ENCODE measurements at regions not wholly inside any gene's neighbourhood (a gene's known extent, or its start where the extent isn't known, plus 50 kb on each side); places are given as distances from the start of the nearest gene placed in this dataset.

DNA sequence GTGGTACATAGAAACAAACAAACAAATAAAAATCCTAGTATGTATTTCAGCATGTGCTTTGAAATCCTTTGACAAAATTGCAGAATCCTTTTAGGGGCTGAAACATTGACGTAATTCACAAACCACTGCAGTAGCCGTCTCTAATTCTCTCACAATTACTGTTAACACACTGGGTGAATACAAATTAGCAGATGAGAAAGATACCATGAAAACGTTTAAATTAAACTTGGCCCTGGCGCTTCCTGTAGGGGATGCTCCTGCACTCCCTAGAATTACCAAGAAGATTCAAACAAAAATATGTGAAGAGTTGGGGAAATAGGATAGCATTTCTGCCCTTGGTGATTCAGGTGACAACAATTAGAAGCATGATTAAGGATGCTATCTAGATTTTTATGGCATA lies 772.5 kb upstream of the PRKX start:
- SMC1A ChIA-PET (ENCODE audit: uncharacterized antibody, unreplicated experiment) = no interaction called here
- H3K4me2 ChIP-seq (ENCODE audit: control insufficient read depth, insufficient read depth) = no peak overlapping the region
- ATAC-seq (no peak), DNase-seq (ENCODE audit: low read depth, low spot score) (no peak), FAIRE-seq (no peak)
- POLR2A ChIA-PET = no interaction called here
- no peaks in the 10 kb centered on the region for H3K36me3 ChIP-seq (ENCODE audit: control insufficient read depth in 2 of 2, insufficient read depth in 2 of 2, low read length in 1 of 2)
- RAD21 ChIA-PET (ENCODE audit: unreplicated experiment) = no interaction called here
- H3K9ac ChIP-seq (ENCODE audit: control insufficient read depth, insufficient read depth, low read length) = no peak overlapping the region
- no peaks in the 10 kb centered on the region for H3K9me3 ChIP-seq (replicated peaks; ENCODE audit: control insufficient read depth, insufficient read depth, low read length)
- no TSS peak for BruUV-seq (replicated peaks)
- intact Hi-C loops (cut with micrococcal nuclease; ENCODE audit: unreplicated experiment) = no loop called here
- no peaks in the 10 kb centered on the region for H3K4me1 ChIP-seq (ENCODE audit: control insufficient read depth, insufficient read depth, low read length)
- CTCF ChIA-PET = no interaction called here
- TF ChIP-seq EED (IDR thresholded peaks at IDR 0.05; ENCODE audit: low read depth) (no peak), TARDBP (IDR thresholded peaks at IDR 0.05; ENCODE audit: borderline replicate concordance) (no peak), TCF12 (IDR thresholded peaks at IDR 0.05; ENCODE audit: low read depth, low read length) (no peak), BCL11A (IDR thresholded peaks at IDR 0.05; ENCODE audit: low read depth, low read length) (no peak), NR2F1 (conservative IDR thresholded peaks at IDR 0.05) (no peak), NFXL1 (IDR thresholded peaks at IDR 0.05; ENCODE audit: borderline replicate concordance) (no peak), SIN3A (IDR thresholded peaks at IDR 0.05; ENCODE audit: low read depth, low read length) (no peak), JUND (IDR thresholded peaks at IDR 0.05; ENCODE audit: low read depth, low read length) (no peak), FOS (IDR thresholded peaks at IDR 0.05; ENCODE audit: borderline replicate concordance, extremely low read depth, insufficient read length) (no peak), NBN (IDR thresholded peaks at IDR 0.05) (no peak), POLR2A (IDR thresholded peaks at IDR 0.05; ENCODE audit: low read depth, low read length) (no peak), SMAD5 (IDR thresholded peaks at IDR 0.05; ENCODE audit: low read depth) (no peak), KDM1A (IDR thresholded peaks at IDR 0.05; ENCODE audit: borderline replicate concordance) (no peak)
- TF ChIP-seq, protein P1, sequence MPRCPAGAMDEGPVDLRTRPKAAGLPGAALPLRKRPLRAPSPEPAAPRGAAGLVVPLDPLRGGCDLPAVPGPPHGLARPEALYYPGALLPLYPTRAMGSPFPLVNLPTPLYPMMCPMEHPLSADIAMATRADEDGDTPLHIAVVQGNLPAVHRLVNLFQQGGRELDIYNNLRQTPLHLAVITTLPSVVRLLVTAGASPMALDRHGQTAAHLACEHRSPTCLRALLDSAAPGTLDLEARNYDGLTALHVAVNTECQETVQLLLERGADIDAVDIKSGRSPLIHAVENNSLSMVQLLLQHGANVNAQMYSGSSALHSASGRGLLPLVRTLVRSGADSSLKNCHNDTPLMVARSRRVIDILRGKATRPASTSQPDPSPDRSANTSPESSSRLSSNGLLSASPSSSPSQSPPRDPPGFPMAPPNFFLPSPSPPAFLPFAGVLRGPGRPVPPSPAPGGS (IDR thresholded peaks at IDR 0.05; ENCODE audit: borderline replicate concordance, insufficient read depth, low read depth, low read length, poor library complexity, severe bottlenecking) = no peak
- TF ChIP-seq, protein P2, sequence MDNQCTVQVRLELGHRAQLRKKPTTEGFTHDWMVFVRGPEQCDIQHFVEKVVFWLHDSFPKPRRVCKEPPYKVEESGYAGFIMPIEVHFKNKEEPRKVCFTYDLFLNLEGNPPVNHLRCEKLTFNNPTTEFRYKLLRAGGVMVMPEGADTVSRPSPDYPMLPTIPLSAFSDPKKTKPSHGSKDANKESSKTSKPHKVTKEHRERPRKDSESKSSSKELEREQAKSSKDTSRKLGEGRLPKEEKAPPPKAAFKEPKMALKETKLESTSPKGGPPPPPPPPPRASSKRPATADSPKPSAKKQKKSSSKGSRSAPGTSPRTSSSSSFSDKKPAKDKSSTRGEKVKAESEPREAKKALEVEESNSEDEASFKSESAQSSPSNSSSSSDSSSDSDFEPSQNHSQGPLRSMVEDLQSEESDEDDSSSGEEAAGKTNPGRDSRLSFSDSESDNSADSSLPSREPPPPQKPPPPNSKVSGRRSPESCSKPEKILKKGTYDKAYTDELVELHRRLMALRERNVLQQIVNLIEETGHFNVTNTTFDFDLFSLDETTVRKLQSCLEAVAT (IDR thresholded peaks at IDR 0.05) = no peak
- TF ChIP-seq, protein P3, sequence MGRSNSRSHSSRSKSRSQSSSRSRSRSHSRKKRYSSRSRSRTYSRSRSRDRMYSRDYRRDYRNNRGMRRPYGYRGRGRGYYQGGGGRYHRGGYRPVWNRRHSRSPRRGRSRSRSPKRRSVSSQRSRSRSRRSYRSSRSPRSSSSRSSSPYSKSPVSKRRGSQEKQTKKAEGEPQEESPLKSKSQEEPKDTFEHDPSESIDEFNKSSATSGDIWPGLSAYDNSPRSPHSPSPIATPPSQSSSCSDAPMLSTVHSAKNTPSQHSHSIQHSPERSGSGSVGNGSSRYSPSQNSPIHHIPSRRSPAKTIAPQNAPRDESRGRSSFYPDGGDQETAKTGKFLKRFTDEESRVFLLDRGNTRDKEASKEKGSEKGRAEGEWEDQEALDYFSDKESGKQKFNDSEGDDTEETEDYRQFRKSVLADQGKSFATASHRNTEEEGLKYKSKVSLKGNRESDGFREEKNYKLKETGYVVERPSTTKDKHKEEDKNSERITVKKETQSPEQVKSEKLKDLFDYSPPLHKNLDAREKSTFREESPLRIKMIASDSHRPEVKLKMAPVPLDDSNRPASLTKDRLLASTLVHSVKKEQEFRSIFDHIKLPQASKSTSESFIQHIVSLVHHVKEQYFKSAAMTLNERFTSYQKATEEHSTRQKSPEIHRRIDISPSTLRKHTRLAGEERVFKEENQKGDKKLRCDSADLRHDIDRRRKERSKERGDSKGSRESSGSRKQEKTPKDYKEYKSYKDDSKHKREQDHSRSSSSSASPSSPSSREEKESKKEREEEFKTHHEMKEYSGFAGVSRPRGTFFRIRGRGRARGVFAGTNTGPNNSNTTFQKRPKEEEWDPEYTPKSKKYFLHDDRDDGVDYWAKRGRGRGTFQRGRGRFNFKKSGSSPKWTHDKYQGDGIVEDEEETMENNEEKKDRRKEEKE (IDR thresholded peaks at IDR 0.05) = no peak
- TF ChIP-seq, protein P4, sequence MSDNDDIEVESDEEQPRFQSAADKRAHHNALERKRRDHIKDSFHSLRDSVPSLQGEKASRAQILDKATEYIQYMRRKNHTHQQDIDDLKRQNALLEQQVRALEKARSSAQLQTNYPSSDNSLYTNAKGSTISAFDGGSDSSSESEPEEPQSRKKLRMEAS (IDR thresholded peaks at IDR 0.05; ENCODE audit: low read depth, low read length) = no peak
- H2AFZ ChIP-seq (ENCODE audit: control insufficient read depth, low read depth, low read length) = no peak overlapping the region
- no peak overlapping the region for H3K4me3 ChIP-seq
- no peak overlapping the region for H3K27ac ChIP-seq (ENCODE audit: control insufficient read depth, insufficient read depth)
- in situ Hi-C loops (cut with MboI) = no loop called here
- H3K79me2 ChIP-seq (ENCODE audit: control insufficient read depth, insufficient read depth, low read length) = no peaks in the 10 kb centered on the region
- 39% methylated on average over 4 of the region's 4 CpGs for WGBS (ENCODE audit: insufficient coverage, insufficient replicate concordance, low lambda C conversion rate, missing lambda C conversion rate)
- no peaks in the 10 kb centered on the region for H4K20me1 ChIP-seq (ENCODE audit: control insufficient read depth, insufficient read depth)
- no peaks in the 10 kb centered on the region for H3K27me3 ChIP-seq (replicated peaks in 1 of 2; ENCODE audit: control insufficient read depth in 2 of 2, insufficient read depth in 2 of 2, low read length in 1 of 2)

Data from GM12878 (cell line).